Activated CD8-positive, alpha-beta memory T cell treated with anti-CD3 and anti-CD28 coated beads, Interleukin-2, amount 50 U/mL, for 48 hours (primary cell): ENCODE measurements at regions not wholly inside any gene's neighbourhood (a gene's known extent, or its start where the extent isn't known, plus 50 kb on each side); places are given as distances from the start of the nearest gene placed in this dataset.
"Not testable (repeated sequence)": the region's sequence is repeated elsewhere in the genome, so short reads cannot be mapped to it uniquely, and the experiment has no call there.

Experiments used
- DNase-seq: peaks from one replicate; pipeline ENCODE4 v3.0.0-alpha.2; 2020

GRCh38 chr11:80986421-80987074 is 1545.7 kb upstream of the TENM4 start:
- no peak for DNase-seq

- DNase-seq = no peak
These were observed 1539.4 kb upstream of the TENM4 start for GRCh38 chr11:80980227-80980626.

- no peak for DNase-seq
These were observed 1533.0 kb upstream of the TENM4 start for GRCh38 chr11:80973786-80974185.

- no peak for DNase-seq
These were observed 1529.2 kb upstream of the TENM4 start for GRCh38 chr11:80970037-80970436.

- no peak for DNase-seq
These were observed 1526.8 kb upstream of the TENM4 start for GRCh38 chr11:80967649-80968048.

GRCh38 chr11:80960381-80961029 is 1519.7 kb upstream of the TENM4 start:
- DNase-seq = no peak

- no peak for DNase-seq
These were observed 1518.9 kb upstream of the TENM4 start for GRCh38 chr11:80959751-80960150.

GRCh38 chr11:80958987-80959386 is 1518.2 kb upstream of the TENM4 start:
- no peak for DNase-seq

GRCh38 chr11:80958361-80958760 is 1517.5 kb upstream of the TENM4 start:
- no peak for DNase-seq

- no peak for DNase-seq
These were observed 1514.8 kb upstream of the TENM4 start for GRCh38 chr11:80955588-80955987.

GRCh38 chr11:80948781-80949180 is 1508.0 kb upstream of the TENM4 start:
- DNase-seq = no peak

- no peak for DNase-seq
These were observed 1503.9 kb upstream of the TENM4 start for GRCh38 chr11:80944758-80945157.

GRCh38 chr11:80943226-80943625 is 1502.4 kb upstream of the TENM4 start:
- no peak for DNase-seq

GRCh38 chr11:80937842-80938241 is 1497.0 kb upstream of the TENM4 start:
- DNase-seq = no peak

GRCh38 chr11:80930038-80930437 is 1489.2 kb upstream of the TENM4 start:
- no peak for DNase-seq

GRCh38 chr11:80929031-80929805 is 1488.4 kb upstream of the TENM4 start:
- no peak for DNase-seq

GRCh38 chr11:80925321-80925720 is 1484.5 kb upstream of the TENM4 start:
- DNase-seq = no peak

GRCh38 chr11:80921310-80921709 is 1480.5 kb upstream of the TENM4 start:
- not testable (repeated sequence) for DNase-seq

- no peak for DNase-seq
These were observed 1475.5 kb upstream of the TENM4 start for GRCh38 chr11:80916173-80916798.

- DNase-seq = no peak
These were observed 1473.5 kb upstream of the TENM4 start for GRCh38 chr11:80914311-80914710.

GRCh38 chr11:80911666-80912065 is 1470.8 kb upstream of the TENM4 start:
- no peak for DNase-seq

GRCh38 chr11:80900265-80900664 is 1459.4 kb upstream of the TENM4 start:
- no peak for DNase-seq

GRCh38 chr11:80899381-80899780 is 1458.6 kb upstream of the TENM4 start:
- DNase-seq = no peak

GRCh38 chr11:80898910-80899309 is 1458.1 kb upstream of the TENM4 start:
- no peak for DNase-seq
